ENCODE measurements at regions not wholly inside any gene's neighbourhood (a gene's known extent, or its start where the extent isn't known, plus 50 kb on each side); places are given as distances from the start of the nearest gene placed in this dataset.

DNA sequence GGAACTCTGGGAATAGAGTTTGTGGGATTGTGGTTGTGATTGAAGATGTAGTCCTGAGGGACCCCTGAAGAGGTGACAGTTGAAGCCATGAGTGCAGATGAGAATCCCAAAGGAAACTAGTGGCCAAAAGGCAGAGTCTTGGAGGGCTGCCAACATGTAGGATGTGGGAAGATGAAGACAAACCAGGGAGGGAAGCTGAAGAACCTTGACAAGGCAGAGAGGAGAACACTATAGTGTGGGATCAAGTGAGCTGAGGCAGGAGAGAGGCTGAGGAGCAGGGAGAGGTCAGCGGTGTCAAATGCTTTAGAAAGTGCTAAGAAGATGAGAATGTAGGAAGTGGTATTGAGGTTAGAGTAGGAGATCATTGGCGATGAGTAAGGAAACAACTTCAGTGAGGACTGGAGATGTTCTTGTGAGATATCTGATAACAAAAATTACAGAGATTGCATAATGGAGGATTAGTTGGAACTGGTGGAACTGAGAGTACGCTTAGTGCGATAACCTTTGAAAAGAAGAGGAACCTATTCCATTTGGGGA is 88.5 kb upstream of the VCAM1 start:
- H3K9me3 Mint-ChIP-seq, result peaks cover 3 to 6% of the 10 kb centered on the region in 2 experiments; a peak in 4 of 5 replicates
- no peak overlapping the region for H2BK20ac ChIP-seq (ENCODE audit: low read depth, low read length, poor library complexity, severe bottlenecking)
- DNase-seq, result no peak
- no peak overlapping the region for H3K4me2 ChIP-seq (ENCODE audit: insufficient read depth, insufficient read length, low read length)
- no peaks in the 10 kb centered on the region for H3K23me2 ChIP-seq (ENCODE audit: insufficient read length, low read depth, low read length, poor library complexity, severe bottlenecking)
- no peak overlapping the region for H3K18ac ChIP-seq (ENCODE audit: insufficient read length, low read depth, low read length)
- no peak for TF ChIP-seq CTCF (conservative IDR thresholded peaks at IDR 0.05)
- H4K8ac ChIP-seq (replicated peaks; ENCODE audit: insufficient read length, low read depth, low read length), result no peak overlapping the region
- no peaks in the 10 kb centered on the region for H3K27me3 ChIP-seq (ENCODE audit: insufficient read depth, low read length)
- no peak overlapping the region for H2AK5ac ChIP-seq (ENCODE audit: insufficient read length, low read length)
- H2BK5ac ChIP-seq (ENCODE audit: insufficient read length, low read length), result no peak overlapping the region
- H3K14ac ChIP-seq (ENCODE audit: insufficient read depth, low read length), result no peak overlapping the region
- H2AFZ ChIP-seq (ENCODE audit: low read length), result no peak overlapping the region
- H3K36me3 Mint-ChIP-seq (ENCODE audit: insufficient read depth in 1 of 3, low read depth in 3 of 3), result no peaks in the 10 kb centered on the region
- no CpG with 5 or more reads among the region's 4 CpGs for WGBS (ENCODE audit: extremely low coverage, insufficient read length, low lambda C conversion rate)
- H3K23ac ChIP-seq (ENCODE audit: insufficient read length, low read depth, low read length), result no peak overlapping the region
- H2BK120ac ChIP-seq (ENCODE audit: low read depth, low read length, poor library complexity, severe bottlenecking), result no peak overlapping the region
- H3K4me3 Mint-ChIP-seq, result no peak overlapping the region
- H3K4ac ChIP-seq (ENCODE audit: low read depth, low read length), result no peak overlapping the region
- H3K4me1 Mint-ChIP-seq, result no peaks in the 10 kb centered on the region
- no peak overlapping the region for H2BK15ac ChIP-seq (ENCODE audit: low read depth, low read length)
- H3K9me3 ChIP-seq (ENCODE audit: control insufficient read depth, low read depth, low read length), result no peaks in the 10 kb centered on the region
- H3T11ph ChIP-seq (ENCODE audit: low read length), result no peak overlapping the region
- H3K27ac ChIP-seq (ENCODE audit: insufficient read length, low read depth, low read length), result no peak overlapping the region
- H4K5ac ChIP-seq (ENCODE audit: insufficient read length, low read depth, low read length), result no peak overlapping the region
- H3K27ac Mint-ChIP-seq, result no peak overlapping the region
- H3K79me2 ChIP-seq (ENCODE audit: insufficient read depth, low read length), result no peaks in the 10 kb centered on the region
- H3K9ac ChIP-seq (ENCODE audit: extremely low read depth, insufficient read length, low read length), result no peak overlapping the region
- no peak overlapping the region for H3K56ac ChIP-seq (ENCODE audit: insufficient read length, low read depth, low read length)
- no peaks in the 10 kb centered on the region for H4K20me1 ChIP-seq (ENCODE audit: control insufficient read depth, insufficient read depth, insufficient read length)
- no peak overlapping the region for H4K91ac ChIP-seq (ENCODE audit: insufficient read length, low read depth, low read length)
- H2BK12ac ChIP-seq (ENCODE audit: insufficient read length, low read depth, low read length), result no peak overlapping the region
- peaks cover 2% of the 10 kb centered on the region; the same call in 1 of the 2 replicates for H3K27me3 Mint-ChIP-seq (ENCODE audit: low read depth)
- no peaks in the 10 kb centered on the region for H3K4me1 ChIP-seq (ENCODE audit: insufficient read depth, low read length)
- no peaks in the 10 kb centered on the region for H3K79me1 ChIP-seq (ENCODE audit: insufficient read depth, low read depth, low read length, poor library complexity, severe bottlenecking)

Measured in H9 (cell line).